Dermis microvascular lymphatic vessel endothelial cell (primary cell): ENCODE measurements at regions not wholly inside any gene's neighbourhood (a gene's known extent, or its start where the extent isn't known, plus 50 kb on each side); places are given as distances from the start of the nearest gene placed in this dataset.
"Not testable (repeated sequence)": the region's sequence is repeated elsewhere in the genome, so short reads cannot be mapped to it uniquely, and the experiment has no call there.

Source experiments
- DNase-seq, 2 donors: peaks; one replicate each; pipeline versions ENCODE4 v3.0.0 to v3.0.0-alpha.2; 2010; ENCODE audit warnings: low read depth in 2 of 2

DNA sequence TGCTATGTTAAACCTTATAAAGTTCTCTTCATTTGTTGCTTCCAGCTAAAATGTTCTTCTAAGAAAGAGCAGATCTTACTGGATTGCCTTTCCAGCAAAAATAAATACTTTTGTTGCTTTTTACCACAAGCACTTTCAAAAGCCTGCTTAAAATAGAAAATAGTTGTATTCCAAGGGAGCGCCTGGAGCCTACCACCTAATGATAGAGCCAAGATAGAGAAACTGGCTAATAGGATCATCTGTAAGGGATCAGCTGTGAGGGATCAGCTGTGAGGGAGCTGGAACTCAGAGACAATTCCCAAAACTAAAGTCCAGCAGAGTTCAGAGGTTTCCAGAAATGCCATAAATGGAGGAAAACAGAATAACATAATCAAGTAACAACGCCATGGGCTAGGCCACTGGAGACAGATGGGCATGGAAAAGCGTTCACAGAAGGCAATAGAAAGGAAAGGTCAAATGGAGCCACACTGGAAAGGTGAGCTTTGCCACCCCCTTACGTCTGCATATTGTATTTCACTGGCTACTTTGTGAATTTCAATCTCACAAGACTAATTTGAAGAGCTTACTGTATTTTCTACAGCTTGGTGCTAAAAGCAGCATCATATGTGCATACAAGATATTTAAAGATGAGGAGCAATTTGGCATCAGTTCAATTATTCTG lies 140.6 kb upstream of the TLE4 start:
- no peak for DNase-seq

DNA sequence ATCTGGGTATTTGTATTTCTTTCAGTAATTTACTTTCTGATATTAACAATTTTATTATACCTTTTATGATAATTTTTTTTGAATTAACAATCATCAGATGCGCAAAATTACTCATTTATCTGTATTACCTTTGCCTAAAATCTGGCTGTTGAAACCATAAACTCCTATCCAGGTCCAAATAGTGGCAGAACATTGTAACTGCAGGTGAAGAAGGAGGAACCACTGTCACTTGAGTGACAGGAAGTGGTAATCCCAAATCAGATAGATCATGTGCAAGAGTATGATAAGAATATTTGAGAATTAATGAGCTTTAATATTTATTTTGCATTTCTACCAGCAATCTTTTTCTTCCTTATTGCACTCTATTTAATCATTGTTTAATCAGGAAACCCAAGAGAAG lies 139.3 kb upstream of the TLE4 start:
- no peak for DNase-seq

DNA sequence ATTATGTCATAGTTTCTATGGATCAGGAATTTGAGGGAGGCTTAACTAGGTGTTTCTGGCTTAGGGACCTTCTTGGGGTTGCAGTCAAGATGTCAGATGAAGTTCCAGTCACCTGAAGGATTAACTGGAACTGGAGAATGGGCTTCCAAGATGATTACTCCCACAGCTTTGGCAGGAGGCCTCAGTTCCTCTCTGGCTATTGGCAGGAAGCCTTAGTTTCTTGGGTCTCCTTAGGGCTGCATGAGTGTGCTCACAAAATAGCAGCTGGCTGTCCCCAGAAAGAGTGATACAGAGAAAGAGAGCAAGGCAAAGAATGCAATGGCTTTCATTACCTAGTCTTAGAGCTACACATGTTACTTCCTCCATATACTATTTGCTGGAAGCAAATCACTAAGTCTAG lies 138.1 kb upstream of the TLE4 start:
- no peak for DNase-seq

DNA sequence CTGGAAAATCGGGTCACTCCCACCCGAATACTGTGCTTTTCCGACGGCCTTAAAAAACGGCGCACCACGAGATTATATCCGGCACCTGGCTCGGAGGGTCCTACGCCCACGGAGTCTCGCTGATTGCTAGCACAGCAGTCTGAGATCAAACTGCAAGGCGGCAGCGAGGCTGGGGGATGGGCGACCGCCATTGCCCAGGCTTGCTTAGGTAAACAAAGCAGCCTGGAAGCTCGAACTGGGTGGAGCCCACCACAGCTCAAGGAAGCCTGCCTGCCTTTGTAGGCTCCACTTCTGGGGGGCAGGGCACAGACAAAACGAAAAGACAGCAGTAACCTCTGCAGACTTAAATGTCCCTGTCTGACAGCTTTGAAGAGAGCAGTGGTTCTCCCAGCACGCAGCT lies 132.5 kb upstream of the TLE4 start:
- not testable (repeated sequence) for DNase-seq

DNA sequence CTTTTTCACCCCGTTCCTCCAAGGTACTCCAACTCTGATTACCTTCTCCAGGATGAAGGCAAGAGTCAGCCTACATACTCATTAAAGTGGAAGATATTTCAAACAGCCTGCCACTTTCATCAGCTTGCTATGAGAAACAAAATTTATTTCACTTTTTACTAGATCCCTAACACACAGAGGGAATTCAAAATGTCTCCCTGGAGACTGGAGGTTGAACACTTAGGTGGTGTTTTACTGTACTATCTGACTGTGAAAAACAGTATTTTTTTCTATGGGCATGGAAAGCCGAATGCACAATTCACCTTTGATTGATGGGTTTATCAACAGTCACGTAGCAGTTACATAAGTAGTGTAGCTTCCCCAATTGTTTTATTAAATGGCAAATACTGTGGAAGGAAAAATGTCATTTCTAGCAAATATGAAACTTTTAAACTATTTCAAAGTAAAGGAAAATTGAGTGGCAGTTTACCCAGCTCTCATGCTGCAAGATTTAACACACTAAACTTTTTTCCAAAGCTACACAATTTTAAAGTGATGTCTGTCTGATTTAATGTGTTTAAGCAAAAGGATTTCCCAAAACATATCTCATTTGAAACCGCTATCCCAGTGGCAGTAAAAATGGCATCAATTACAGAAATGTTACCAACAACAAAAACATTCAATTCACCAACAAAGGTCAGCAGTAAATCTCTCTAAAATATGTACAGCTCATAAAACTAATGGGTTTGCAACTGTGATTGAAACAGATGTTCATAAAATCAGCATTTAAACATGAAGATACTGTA lies 125.0 kb upstream of the TLE4 start:
- DNase-seq: no peak

DNA sequence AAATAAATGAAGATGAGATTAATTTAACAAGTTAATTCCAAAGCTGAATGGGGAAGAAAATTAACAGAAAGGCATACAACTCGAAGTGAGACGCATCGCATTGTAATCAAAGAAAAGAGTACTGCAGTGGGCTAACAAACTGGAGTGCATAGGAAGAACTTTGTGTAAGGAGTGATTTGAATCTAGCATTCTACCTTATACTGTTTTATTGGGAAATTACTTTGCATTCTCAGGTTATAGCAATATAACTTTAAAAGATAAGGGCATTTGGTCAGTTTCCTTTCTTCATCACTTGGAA lies 124.5 kb upstream of the TLE4 start:
- no peak for DNase-seq

DNA sequence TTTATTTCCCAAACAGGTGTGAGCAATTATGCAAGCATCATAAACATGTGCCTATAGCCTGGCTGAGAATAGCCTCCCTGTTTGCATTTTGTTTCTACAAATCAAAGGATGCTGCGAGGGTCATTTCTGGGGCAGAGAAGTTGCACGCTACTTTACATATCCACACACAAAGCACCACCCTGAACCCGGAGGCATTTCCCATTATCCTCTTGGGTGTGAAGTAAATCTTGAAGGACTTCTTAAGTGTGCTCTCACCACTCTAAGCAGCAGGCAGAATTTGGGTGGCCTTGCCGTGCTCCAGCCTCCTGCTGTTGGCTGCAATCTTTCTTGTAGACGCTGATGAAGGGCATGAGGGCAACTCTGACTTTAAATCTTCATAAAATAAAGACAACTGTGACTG lies 124.0 kb upstream of the TLE4 start:
- no peak for DNase-seq

DNA sequence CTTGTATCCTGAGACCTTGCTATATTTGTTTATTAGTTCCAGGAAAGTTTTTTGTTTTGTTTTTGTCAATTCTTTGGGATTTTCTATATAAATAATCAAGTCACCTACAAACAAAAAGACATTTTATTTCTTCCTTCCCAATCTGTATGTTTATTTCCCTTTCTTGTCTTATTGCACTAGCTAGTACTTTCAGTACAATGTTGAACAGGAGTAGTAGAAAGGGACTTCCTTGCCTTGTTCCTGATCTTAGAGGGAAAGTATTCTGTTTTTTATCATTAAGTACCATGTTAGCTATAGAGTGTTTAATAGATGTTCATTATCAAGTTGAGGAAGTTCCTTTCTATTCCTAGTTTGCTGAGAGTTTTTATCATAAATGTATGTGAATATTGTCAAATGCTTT lies 119.5 kb upstream of the TLE4 start:
- DNase-seq: no peak

DNA sequence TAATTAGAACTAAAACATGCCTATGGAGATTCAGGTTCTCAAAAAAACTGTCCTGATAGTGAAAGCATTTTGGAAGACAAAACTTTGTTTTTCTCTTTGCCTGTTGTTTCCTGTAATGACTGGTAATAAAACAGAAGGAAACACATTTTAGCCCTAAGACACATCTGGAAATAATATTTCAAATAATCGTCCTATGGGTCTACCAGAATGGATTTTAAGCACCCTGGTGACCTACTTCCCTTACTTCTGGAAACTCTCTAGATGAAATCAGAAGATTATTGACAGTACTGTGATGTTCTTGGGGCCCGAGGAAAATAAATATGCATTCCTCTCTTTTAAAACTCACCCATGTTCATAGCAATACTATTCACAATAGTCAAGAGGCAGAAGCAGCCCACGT lies 110.1 kb upstream of the TLE4 start:
- DNase-seq: no peak

DNA sequence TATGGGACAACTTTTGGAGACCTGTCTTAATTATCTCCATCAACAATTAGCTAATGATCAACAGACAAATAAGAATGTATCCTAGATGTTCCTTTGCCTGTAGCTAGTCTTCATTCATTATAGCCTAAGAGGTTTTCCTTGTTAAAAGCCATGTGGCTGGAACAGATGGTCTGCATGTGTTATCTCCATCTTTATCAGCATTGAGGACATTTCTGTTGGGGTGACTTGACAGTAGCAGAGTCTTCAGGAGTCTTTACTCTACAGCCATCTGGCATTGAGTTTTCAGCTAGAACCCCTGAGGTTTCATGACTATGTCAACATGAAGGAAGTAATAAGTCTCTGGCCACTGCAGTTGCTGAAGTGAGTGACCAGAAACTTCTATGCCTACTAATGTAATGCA lies 106.6 kb upstream of the TLE4 start:
- DNase-seq: no peak

DNA sequence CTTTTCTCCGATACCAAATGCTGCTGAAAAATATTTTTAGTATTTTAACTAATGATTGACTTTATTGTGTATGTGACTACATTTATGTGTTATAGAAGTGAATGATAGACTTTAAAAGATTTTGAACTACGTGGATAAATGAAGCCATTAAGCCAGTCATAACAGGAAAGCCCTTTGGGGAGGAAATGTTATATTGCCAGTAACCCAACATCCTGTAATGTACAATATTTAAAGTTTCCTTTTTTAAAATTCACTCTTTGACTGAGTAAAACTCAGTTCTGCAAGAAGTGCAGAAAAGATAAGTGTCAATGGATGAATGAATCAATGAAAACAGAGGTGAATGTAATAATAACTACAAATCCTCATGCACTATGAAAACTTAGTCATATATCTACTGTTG lies 102.6 kb upstream of the TLE4 start:
- no peak for DNase-seq

DNA sequence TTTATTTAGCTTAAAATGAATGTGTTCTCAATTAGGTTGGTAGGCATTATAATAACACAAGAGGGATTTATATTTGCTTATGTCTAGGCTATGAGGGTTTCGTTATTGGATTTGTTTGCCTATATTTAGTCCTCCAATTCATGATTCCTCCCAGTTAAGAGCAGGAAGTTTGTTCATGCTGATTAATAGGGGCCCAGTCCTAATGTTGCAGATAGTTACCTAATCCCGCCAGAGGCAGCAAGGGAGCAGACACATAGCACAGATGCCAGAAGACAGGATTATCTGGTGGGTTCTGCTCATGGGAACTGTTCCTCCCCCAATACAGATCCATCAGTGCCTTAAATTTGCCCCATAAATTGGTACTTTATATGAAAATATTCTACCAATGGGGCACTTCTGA lies 100.8 kb upstream of the TLE4 start:
- DNase-seq: no peak

DNA sequence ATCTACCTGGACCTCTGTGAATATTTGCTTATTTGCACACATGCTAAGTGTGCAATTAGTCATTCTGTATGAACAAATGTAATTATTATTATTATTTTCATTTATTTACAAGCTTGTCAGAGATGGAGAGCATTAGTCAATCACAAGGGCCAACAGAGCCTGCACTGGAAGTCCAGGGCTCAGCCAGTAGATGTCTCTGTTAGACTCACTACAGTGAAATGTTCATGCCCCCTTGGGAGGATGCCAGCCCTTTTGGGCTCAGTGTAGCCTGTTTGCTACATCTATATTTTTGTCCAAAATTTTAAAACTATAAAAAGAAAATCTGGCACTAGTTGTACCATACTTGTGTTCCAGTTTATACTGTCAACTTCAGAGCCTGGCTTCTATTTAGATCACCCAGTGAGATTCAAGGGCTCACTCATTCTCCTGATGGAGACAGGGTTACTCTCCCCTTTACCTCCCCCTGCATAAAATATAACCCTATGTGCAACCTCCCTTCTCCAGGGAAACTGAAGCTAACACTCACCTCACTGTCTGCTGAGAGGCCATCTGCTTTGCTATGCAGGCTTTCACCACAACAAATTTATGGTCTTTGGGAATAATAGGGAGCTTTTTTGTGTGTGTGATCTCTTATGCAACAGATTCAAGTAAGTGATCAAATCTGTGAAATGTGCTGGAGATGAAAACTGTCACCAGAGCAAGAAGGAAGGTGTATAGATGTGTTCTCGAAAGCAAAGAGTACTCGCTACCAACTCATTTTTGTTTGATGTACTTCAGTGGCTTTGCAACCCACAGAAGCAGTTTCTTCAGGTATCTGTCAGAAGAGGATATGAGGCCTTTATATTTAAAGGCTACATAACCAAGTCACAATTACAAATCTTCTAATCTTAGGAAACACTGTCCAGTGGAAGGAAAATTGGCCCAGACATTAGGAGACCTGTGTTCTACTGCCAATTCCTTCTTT lies 99.9 kb upstream of the TLE4 start:
- peak in 1 of 2 donors; percentile 7 for DNase-seq

DNA sequence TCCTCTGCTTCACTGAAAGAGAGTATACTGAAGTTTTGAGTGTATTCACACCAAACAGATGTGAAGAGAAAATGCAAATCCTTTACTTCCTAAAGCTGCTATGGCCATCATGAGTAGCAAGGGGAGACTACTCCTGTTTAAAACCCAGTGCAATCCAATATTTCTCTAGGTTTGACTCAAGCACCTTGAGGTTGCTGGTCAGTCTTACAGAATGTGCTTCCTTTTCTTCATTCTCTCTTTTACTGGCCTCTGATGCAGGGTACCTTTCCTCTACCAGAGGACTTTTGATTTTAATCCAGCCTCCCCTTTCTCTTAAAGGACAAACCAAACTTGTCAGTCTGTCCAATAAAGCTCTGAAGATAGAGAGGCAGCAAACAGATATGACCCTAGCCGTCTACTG lies 98.1 kb upstream of the TLE4 start:
- no peak for DNase-seq

DNA sequence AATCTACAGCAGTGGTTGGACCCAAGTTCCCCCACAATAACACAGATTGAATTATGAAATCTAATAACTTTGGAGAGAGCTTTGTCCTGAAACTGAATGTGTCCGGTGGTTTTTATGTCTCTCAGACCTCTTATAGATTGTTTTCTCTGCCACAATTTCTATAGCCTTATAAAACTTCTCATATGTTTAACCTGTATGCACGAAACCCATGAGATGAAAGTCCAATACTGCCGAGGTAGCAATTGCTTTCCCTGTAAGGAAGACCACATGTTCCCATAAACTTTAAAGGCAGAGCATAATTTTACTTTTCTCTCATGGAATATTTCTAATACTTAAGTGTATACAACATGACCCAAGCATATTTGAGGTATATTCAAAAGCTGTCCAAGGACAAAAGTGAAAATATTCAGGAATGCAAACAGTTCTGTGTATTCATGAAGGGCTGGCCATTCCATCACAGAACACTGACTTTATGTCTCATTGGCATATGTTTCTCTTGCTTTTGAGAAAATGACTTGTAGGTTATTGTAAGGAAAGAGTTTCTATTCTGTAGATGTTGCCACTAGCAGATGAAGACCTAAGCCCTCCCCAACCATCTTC lies 94.4 kb upstream of the TLE4 start:
- no peak for DNase-seq

DNA sequence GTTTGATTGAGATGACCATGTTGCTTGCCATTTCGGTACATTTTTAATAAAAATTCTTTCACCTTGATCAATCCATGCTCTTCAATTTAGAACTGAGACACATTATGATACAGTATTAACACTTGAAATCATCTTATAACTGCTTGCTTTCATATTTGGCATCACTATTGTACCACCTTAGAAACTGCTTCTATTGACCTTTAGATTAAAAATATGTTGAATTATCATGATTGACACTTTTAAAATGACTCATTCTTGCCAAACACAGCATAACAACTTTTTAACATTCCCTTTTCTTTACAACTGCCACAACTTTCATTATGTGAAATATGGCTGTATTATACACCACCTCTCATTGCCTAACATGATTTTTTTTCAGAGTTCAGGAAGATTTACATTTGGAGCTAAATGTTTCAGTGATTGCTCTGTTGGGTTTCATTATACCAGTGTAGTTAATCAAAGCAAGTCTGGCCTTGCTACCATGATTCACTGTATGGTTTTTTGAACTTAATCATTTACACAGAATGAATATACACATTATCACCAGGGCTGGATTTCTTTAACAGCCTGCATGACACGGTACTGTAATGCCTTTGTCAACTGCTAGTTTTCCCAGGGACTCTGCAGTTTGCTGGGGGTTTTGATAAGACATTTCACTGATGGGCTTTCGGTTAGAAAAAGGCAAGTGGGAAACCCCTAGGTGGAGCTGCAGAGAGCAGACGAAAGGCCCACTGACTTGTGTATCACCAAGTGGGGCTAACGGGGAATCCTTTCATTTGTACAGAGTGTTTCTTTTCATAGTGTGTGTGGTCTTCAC lies 93.6 kb upstream of the TLE4 start:
- peak in 1 of 2 donors; percentile 25 for DNase-seq

DNA sequence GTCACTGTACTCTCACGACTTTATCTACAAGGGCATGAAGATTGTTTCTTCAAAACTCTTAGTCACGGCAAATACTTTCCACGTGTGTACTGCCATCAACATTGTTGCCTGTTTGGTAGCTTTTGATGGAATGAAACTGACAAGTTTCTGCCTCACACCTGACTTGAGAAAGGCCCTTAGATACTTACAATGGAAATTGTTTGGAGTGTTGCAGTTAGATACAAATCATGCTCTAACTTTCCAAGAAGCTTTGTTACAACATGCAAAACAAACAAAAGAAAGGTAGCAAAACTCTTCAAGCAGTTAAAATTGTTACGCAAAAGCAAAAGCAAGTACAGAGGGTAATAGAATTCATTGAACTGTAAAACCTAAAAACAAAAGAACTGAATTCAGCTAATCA lies 91.1 kb upstream of the TLE4 start:
- DNase-seq: no peak

DNA sequence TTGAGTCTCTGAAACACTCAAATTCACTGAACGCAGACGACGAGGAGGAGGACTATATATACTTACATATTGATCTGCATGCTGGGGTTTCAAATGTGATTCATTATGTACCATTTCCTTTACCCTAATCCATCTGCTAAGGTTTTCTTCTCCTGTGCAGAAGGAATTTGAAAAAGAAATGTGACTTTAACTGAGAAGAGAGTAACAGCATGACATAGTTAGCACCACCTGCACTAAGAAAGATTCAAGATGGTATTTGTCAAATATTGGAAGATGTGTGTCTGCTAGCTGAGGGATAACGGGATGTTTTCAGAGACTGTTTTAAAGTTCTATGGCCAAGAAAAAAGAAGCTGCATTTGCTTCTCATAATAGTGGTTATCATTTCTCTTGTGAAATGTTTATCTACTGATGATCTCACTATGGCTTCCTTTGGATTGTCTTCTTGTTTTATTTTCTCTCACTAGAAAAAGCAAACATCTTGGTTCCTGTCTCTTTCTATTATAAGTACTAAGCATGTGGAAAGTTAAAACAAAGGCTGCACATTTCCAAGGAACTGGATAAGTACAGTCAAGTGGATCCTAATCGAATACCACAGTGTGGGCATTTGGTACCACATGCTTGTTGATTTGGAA lies 89.8 kb upstream of the TLE4 start:
- no peak for DNase-seq

DNA sequence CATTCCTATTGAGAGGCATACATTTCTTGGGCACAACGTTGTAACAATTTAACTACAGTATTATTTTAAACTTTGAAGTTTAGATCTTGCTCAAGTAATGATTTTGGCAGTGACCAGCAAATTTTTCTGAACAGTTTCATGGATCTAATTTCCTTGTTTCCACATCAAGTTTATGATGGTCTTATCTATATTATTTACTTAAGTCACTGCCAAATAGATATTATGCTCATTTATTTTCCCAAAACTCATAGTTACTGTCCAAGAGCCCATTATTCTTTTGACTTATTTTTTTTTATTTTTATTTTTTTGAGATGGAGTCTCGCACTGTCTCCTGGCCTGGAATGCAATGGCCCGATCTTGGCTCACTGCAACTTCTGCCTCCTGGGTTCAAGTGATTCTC lies 86.5 kb upstream of the TLE4 start:
- no peak for DNase-seq

DNA sequence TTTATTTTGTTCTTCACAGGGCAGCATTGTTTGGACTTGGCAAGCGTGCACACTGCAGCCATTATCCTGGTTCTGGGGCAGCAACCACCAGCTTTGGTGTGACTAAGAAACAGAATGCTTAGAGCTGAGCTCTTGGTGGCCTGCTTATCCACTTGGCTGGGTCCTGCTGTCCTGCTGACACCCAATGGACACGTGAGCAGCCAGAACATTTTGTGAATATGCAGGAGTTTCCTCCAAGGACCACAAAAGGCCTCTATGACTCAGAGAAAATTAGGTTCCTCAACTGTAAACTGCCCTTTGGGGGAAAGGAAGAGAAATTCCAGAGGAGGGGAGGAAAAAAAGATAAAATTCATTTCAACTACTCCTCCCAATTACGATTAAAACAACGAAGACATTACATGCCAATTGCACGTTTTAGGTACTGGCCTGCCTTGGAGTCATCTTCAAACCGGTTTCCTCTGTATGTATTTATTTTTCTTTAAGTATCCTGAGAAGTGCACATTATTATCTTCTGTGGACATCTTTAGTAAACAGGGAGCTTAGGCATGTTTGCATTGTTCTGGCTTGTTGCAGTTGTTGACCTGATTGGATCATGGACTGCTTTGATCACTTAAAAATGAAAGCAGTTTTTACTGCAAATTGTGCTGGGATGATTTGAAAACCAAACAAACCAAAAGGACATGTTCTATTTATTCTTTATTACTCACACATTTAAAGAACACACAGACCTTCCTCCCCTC lies 82.3 kb upstream of the TLE4 start:
- no peak for DNase-seq
